EL (cell line): ENCODE measurements at regions not wholly inside any gene's neighbourhood (a gene's known extent, or its start where the extent isn't known, plus 50 kb on each side); places are given as distances from the start of the nearest gene placed in this dataset.
"Not testable (repeated sequence)": the region's sequence is repeated elsewhere in the genome, so short reads cannot be mapped to it uniquely, and the experiment has no call there.

Experiments used
- DNase-seq: peaks from one replicate; pipeline ENCODE4 v3.0.0-alpha.2; 2016

DNA sequence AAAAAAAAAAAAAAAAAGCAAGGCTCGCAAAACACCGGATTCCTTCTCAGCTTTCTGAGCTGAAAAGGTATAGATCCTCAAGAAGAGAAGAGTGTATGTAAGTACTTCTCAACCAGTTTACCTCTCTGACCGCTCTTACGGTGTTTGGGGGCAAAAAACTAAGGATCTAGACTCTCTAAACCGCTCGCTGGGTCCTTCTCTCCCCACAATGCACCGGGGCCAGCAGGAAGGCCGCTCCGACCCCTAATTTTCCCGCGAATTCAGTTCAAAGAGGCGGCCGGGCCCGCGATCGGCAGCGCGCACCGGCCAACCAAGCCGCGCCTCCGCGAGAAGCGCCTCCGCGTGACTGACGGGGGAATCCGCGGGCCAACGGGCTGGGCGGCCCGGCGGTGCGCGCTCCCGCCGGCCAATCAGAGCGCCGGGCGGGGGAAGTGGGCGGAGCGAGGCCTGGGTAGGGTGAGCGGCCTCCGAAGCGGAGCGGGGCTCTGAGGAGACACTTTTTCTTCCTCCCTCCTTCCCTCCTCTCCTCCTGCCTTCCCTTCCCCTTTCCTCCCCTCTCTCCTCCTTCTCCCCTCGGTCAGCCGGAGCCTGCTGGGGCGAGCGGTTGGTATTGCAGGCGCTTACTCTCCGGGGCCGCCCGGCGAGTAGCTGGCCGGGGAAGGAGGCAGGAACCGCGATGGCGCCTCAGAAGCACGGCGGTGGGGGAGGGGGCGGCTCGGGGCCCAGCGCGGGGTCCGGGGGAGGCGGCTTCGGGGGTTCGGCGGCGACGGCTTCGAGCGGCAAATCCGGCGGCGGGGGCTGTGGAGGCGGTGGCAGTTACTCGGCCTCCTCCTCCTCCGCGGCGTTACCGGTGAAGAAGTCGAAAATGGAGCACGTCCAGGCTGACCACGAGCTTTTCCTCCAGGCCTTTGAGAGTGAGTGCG is 93.0 kb downstream of the CRLF3 start:
- DNase-seq = peak; percentile 79

DNA sequence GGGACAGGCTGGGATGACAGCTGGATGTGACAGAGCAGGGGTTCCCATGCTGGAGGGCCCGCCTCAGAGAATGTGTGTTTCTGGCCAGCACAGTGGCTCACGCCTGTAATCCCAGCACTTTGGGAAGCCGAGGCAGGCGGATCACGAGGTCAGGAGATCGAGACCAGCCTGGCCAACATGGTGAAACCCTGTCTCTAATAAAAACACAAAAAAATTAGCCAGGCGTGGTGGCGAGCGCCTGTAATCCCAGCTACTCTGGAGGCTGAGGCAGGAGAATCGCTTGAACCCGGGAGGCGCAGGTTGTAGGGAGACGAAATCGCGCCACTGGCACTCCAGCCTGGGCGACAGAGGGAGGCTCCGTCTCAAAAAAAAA is 93.7 kb downstream of the CRLF3 start:
- DNase-seq = not testable (repeated sequence)

DNA sequence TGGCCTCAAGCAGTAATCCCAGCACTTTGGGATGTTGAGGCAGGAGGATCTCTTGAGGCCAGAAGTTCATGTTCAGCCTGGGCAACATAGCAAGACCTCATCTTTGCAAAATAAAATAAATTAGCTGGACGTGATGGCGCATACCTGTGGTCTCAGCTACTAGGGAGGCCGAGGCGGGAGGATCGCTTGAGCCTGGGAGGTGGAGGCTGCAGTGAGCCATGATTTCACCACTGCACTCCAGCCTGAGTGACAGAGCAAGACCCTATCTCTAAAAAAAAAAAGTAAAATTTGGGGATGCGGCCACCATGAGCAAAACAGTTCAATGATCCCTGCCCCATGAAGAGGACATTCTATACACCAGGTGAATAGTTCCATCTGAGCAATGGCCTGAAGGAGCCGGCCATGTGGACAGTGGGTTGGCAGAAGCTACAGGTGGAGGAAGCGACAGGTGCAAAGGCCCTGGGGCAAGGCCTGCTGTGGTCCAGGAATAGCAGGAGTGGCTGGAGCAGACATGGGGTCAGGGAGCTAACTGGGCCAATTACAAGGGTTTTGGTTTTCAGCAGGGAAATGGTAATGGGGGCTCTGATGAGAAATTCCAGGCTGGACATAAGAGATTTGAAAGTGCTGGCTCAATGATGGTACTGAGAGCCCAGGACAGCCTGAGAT is 94.2 kb downstream of the CRLF3 start:
- DNase-seq = not testable (repeated sequence)

DNA sequence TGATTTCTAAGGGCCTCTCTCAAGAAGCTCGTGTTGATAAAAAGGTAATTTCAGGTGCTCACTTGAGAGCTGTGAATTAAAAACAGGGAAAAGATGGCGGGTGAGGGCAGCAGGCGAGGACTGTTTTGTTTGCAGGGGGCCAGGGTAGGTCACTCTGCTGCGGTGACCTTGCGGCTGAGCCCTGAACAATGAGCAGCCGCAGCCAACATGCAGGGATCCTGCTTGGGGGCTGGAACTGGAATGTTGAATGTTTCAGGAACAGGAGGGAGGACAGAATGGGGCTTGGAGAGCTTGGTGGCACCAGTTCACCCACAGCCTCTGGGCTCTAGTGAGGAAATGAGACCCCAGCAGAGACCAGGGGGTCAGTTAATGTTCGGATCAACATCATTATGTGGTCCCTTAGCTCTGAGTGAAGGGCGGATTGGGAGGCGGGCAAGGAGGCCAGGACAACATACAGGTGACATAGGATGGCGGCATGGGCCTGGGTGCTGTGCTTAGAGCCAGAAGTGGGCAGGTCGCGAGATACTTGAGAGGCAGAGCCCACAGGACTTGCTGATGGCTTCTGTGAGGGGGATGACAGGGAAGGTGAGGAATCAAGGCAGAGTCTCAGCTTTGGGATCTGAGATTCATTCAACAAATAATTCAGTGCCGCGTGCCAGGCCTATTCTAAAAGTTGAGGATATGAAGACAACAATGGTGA is 94.9 kb downstream of the CRLF3 start:
- DNase-seq = not testable (repeated sequence)

DNA sequence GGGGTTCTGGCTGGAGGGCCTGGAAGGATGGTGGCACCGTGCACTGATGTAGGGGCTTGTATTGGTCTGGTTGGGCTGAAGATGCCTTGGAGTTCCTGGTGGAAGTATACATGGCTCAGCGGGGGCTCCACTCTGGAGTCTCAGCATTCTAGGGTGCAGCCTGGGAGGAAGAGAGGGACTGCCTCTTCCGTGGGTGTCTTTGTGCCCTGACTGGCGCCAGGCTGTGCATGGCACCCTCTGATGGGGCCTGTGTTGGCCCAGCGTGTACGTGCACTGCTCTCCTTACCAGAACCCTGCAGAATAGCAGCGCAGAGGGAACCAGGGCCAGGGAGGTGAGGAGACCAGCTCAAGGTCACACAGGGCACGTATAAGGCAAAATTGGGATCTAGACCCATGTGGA is 97.0 kb downstream of the CRLF3 start:
- not testable (repeated sequence) for DNase-seq

DNA sequence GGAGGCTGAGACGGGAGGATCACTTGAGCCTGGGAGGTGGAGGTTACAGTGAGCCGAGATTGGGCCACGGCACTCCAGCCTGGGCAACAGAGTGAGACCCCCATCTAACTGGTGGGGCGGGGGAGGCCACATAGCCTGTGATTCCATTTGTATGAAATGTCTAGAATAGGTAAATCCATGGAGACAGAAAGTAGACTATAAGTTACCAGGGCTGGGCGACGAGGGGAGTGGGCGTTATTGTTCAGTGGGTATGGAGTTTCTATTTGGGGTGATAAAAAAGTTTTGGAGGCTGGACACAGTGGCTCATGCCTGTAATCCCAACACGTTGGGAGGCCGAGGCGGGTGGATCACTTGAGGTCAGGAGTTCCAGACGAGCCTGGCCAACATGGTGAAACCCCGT is 97.8 kb downstream of the CRLF3 start:
- DNase-seq = not testable (repeated sequence)

DNA sequence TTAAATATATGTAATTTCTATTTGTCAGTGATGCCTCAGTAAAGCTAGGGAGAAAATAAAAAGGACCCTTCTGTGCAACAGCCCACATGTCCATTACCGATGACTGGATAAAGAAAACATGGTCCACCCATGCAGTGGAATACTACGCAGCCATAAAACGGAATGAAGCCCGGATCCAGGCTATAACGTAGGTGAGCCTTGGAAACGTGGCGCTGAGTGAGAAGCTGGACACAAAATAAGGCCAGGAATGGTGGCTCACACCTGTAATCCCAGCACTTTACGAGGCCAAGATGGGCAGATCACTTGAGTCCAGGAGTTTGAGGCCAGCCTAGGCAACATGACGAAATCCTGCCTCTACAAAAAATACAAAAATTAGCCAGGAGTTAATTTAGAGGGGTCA is 98.2 kb downstream of the CRLF3 start:
- not testable (repeated sequence) for DNase-seq

DNA sequence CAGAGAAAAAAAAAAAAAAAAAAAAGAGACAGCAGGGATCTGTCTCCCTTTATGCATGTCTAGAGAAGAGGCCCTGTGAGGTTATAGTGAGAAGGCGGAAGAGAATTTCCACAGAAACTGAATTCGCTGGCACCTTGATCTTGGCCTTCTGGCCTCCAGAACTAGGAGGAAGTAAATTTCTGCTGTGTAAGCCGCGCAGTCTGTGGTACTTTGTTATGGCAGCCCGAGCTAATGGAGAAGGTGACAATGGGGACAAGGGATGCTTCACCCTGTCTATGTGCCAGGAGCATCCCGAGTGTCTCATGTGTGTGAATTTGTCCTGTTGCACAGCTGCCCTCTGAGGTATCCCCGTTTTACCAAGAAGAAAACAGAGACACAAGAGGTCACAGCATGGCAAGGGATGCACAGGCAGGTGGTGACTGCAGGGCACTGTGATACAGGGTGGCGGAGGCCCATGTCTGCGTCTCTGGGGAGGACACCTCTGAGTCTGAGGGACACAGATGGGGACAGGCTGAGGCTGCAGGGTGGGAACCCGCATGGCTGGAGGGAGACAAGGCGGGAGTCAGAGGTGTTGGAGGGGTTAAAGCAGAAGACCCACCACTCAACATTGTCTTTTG is 100.3 kb downstream of the CRLF3 start:
- DNase-seq = not testable (repeated sequence)

DNA sequence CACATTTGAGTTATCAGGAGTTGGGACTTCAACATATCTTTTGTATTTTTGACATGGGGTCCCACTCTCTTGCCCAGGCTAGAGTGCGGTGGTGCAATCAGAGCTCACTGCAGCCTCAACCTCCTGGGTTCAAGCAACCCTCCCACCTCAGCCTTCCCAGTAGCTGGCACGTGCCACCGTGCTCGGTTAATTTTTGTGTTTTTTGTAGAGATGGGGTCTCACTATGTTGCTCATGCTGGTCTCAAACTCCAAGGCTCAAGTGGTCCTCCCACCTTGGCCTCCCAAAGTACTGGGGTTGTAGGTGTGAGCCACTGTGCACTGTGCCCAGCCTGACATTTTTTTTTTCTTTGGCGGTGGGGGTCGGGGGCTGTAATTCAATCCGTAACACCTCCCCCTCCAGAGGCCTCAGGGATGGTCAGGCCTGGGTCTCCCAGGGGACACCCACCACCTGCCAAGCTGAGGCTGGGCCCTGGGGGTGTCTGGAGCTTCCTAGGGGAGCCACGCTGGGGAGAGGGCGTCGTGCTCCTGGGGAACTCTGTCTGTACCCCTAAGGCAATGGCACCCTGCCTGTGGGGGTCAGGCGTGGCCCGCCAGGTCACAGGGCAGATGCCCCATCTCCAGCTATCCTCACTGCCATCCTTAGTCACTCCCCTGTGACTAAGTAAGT is 102.2 kb downstream of the CRLF3 start:
- not testable (repeated sequence) for DNase-seq

DNA sequence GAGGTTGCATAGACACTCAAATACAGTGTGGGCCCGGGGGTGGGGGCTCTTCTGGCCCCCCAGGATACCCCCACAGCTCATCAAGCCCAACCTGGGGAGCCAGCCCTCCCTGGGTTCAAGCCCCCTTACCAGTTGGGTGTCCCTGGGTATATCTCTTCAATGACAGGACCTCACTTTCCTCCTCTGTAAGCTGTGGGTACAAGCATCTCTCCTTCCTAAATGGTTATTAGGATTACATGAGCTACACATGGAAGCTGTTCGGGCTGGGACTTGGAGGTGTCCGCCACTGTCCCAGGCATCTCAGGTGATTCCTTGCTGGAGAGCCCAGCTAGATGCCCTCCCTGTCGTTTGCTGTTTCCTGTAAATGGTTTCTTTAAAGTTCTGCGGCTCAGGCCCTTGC is 103.5 kb downstream of the CRLF3 start:
- not testable (repeated sequence) for DNase-seq

DNA sequence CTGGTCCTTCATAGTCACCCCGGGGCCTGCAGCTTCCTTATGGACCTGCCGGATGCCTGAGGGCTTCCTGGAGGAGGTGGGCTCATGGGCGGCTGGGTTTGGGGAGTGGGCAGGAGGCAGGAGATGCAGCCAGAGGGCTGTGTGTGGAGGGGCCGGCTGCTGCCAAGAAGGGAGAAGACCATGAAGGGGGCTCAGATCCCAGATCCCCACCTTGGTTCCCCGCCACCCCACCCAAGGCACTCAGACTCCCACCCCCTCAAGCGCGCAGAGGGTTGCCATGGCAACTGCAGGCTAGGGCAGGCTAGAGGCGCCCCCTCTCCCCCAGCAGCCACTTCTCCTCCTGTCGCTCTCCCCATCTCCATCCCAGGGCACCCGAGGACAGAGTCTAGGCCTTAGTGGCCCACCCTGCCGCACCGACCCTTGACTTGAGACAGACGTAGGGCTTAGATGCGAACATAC is 104.5 kb downstream of the CRLF3 start:
- DNase-seq = no peak

DNA sequence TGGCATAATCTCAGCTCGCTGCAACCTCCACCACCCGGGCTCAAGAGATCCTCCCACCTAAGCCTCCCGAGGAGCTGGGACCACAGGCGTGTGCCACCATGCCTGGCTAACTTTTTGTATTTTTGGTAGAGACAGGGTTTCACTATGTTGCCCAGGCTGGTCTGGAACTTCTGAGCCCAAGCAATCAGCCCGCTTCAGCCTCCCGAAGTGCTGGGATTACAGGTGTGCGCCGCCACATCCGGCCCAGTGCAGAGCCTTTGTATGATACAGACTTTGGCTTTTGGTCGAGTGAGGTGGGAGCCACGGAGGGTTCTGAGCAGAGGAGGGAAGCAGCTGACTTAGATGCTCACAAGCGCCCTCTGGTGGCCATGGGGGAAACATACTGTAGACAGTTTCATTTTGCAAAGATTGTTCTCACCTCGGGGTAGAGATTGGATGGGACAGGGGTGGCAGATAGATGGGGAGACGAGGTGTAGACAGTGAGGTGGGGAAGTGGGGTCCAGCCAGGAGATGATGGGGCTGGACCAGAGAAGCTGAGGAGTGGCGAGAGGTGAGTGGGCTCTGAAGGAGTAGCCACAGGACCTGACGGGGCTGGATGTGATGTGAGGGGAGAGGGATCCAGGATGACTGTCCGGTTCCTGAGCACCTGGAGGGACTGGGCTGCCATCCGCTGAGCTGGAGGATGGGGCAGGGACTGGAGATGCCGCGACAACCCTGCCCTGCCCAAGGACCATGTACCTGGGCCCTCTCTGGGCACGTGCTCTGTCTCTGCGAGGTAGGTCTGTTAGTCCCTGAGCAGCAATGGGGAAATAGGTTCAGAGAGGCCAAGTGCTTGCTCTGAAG is 105.1 kb downstream of the CRLF3 start:
- DNase-seq = peak; percentile 52

DNA sequence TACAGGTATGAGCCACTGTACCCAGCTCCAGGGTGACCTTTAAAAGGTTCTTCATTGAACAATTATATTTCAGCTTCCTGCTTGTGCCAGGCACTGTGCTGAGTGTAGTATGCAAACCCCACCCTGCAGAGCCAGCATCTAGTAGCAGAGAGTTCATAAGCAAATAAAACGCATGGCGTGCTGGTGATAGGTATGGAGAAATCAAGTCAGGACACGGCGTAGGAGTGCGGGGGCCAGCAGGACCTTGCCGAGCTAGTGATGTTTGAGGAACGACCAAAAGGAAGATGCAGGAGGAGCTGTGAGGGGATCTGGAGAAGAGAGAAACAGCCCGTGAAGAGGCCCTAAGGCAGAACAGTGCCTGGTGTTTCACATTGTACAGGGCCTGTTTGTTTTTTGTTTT is 105.8 kb downstream of the CRLF3 start:
- DNase-seq = not testable (repeated sequence)

DNA sequence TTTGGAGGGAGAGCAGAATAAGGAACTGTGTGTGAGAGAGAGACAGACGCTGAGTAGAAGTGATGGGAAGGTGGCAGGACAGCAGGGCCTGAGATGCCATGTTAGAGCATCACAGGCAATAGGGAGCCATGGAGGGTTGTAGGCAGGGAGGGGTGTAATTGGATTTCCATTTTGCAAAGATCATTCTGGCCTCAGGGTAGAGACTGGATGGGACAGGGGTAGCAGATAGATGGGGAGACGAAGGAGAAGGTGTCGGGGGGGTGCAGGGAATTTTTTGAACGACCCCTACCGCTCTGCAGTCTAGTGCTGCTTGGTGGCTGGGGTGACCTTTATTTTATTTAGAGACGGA is 106.4 kb downstream of the CRLF3 start:
- not testable (repeated sequence) for DNase-seq

DNA sequence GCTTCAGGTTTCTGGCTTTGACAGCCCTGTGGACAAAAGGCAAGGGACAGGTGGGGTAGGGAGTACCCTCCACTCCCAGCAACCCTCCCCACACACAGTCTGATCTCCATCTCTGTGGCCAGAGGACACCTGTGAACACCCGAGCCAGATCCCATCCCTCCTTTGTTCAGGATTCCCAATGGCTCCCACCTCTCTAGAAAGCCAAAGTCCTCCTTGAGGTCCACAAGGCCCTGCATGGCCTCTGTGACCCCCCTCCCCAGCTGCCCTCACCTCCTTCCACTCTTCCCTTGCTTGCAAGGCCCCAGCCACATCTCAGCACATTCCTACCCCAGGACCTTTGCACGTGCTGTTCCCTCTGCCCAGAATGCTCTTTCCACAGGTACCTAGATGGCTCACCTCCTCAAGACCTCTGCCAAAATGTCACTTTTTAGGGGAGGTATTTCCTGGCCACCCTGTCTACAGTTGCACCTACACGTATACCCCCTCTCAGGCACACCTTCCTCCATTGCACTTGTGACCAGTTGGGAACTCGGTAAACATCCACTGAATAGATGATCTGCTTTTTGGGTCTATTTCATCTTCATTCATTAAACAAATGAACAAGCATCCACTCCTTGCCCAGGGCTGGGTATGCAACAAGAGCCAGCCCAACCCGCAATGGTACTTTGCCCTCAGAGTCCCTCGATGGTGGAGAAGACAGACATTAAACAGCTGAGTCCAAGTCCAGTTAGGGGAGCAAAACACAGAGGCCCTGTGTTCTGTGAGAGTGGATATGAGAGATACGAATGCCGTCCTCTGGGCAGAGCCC is 107.0 kb downstream of the CRLF3 start:
- DNase-seq = no peak

DNA sequence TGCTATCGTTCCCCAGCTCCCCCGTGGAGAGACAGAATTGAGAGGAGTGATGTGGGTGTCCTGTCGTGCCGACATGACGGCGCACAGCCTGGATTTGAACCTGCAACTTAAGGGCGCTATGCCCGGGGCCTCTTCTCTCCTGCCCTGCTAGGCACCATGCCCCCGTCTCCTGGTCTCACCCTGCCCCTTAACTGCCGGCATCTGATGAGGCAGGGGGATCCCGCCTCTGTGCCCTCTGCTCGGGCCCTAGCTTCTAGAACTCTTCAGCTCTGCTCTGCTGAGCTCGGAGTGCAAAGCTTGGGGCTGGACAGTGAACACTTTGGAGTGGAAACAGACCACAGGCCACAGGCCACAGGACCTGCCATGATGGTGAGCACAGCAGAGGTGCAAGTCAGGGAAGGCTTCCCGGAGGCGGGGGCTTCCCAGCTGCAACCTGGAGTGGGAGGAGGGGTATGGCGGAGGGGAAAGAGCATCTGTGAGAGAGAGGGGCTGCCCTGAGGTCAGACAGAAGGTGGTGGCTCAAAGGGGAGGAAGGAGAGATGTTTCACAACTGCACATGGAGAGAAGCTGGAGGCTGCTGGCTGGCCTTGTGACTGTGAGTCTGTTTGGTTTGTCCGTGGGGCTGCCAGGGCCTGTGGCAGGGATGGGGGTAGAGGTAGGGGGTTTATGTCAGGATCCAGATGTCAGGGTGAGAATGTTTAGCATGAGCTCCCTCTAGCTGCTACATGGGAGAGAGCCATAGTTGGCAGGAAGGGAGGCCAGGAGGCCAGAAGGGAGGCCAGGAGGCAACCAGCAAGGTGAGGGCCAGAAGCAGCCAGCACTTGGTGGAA is 107.8 kb downstream of the CRLF3 start:
- DNase-seq = no peak

DNA sequence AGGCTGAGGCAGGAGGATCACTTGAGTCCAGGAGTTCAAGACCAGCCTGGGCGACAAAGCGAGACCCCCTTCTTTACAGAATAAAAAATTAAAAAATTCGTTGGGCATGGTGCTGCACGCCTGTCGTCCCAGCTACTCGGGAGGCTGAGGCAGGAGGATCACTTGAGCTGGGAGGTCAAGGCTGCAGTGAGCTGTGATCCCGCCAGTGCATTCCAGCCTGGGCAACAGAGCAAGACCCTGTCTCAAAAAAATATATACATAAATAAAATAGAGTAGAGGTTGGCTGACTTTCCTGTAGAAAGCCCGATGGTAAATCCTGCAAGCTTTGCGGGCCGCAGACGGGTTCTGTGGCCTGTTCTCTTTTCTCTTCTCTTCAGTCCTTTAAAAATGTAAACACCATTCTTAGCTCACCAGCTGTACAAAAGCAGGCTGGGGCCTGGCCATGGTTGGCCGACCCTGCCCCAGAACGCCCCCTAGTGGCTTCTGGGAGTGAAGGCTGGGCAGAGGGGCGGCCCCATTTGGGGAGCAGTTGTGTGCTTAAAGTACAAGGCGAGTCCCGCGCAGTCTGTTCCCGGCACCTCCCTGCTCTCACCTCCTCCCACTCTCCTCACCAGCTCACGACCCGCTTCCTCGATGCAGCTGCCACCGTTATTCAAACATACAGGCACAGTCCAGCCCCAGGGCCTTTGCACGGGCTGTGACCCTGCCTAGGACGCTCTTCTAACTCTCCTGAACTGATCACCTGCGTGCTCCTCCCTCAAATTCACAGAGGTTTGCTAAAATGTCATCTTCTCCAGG is 109.5 kb downstream of the CRLF3 start:
- DNase-seq = peak; percentile 49

DNA sequence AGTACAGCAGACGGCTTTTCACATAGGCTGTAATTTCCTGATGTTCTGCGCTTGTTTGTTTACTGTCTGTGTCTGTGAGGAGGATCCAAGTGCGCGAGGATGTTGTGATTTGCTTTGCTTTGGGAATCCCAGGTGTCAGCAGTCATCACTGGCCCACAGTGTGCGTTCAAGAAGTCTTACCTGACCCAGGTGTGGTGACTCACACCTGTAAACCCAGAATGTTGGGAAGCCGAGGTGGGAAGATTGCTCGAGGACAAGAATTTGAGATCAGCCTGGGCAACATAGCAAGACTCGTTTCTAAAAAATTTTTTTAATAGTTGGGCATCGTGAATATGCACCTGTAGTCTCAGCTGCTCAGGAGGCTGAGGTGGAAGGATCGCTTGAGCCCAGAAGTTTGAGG is 110.7 kb downstream of the CRLF3 start:
- DNase-seq = not testable (repeated sequence)

DNA sequence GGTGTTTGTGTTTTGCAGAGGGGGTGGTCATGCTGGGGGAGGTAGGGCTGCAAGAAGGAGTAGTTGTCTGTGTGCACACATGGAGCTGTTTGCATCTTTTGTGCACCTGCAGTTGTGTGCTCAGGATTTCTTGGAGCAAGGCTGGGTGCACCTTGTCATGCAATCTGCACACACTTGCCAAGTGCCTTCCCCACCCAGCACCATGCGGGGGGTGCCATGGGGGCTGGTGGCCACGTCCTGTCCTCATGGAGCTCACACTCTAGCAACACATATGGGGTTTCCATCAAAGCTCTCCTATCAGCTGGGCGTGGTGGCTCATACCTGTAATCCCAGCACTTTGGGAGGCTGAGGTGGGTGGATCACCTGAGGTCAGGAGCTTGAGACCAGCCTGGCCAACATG is 111.6 kb downstream of the CRLF3 start:
- not testable (repeated sequence) for DNase-seq
